Occipital lobe (tissue), 1 donor: ENCODE measurements at regions not wholly inside any gene's neighbourhood (a gene's known extent, or its start where the extent isn't known, plus 50 kb on each side); places are given as distances from the start of the nearest gene placed in this dataset.
"Not testable (repeated sequence)": the region's sequence is repeated elsewhere in the genome, so short reads cannot be mapped to it uniquely, and the experiment has no call there.

Experiments used
- DNase-seq: peaks from one replicate; lab custom pipeline; 2025; lab: John Stamatoyannopoulos, UW

- not testable (repeated sequence) for DNase-seq
Measured at GRCh38 chrY:7320171-7320570, 408.6 kb upstream of the AMELY start.

- DNase-seq: no peak
Measured at GRCh38 chrY:7318122-7318521, 406.6 kb upstream of the AMELY start.

DNA sequence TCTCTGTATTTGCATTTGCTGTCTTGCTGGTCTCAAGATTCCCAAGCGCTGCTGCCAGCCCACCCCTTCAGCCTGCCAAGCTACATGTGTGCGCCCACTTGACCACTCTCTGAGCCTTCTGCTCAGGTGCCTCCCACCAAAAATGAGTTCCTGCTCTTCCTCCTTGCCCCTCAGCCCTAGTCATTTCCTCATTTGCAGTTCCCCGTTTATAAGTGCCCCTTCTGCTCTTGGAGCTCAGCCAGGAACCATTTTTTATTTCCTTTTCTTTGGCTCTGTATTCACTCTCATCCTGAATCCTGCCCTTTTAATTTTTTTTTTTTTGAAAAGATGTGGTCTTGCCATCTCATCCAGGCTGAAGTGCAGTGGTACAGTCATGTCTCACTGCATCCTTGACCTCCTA, 406.0 kb upstream of the AMELY start:
- DNase-seq: no peak

GRCh38 chrY:7310482-7311269, 399.1 kb upstream of the AMELY start:
- no peak for DNase-seq

DNA sequence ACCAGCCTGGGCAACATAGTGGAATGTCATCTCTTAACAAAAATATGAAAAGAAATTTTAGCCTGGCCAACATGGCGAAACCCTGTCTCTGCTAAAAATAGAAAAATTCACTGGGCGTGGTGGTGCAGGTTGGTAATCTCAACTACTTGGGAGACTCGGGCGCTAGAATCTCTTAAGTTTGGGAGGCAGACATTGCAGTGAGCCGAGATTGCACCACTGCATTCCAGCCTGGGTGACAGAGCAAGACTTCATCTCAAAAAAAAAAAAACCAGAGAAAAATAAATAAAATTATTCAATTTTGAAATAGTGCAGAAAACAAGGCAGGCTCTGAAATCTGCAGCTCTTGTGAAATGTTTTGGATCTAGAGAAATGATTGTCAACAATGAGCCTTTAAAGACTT, 397.3 kb upstream of the AMELY start:
- DNase-seq: no peak

DNA sequence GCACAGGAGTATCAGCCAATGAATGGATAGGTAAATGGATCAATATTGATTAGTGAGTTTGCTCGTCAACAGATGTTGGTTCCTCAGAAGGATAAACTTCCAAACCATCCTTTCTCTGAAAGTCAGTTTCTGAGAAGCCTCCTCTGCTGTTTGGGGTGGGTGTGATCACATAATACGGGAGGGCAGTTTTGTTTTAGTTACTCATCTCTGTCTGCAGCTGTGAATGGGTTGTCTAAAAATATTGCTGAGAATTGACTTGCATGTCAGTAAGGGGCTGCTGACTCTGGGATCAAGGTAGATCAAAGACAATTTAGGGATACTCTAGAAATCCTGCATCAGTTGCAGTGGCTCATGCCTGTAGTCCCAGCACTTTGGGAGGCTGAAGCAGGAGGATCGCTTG, 390.8 kb upstream of the AMELY start:
- DNase-seq: no peak

DNA sequence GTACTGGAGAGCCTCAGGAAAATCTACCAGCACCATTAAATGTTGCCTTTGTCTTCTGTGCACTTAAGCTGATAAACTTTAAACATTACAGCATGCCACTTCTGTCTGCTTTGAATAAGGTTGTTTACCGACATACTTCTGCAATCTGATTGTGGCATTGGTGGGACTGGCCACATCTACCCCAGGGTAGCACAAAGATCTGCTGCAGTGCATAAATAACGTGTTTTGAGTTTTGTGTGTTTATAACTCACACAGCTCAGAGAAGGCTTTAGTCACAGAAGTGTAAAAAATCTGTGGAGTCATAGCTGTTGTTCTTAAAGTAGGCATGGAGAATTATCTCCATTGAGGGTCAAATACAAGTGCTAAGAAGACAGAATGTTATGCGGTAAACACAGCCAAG, 388.4 kb upstream of the AMELY start:
- no peak for DNase-seq

DNA sequence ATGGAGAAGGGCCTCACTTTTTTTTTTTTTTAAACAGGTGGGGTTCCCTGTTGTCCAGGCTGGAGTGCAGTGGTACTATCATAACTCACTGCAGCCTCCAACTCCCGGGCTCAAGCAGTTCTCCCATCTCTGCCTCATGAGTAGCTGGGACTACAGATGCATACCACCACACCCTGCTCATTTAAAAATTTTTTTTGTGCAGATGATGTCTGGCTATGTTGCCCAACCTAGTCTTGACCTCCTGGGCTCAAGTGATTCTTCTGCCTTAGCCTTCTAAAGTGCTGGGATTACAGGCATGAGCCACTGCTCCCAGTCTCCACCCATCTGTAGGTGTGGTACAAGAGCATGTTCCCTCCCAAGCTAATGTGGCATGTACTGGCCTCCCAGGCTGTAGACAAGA, 380.6 kb upstream of the AMELY start:
- no peak for DNase-seq

- DNase-seq: no peak
Measured at GRCh38 chrY:7289889-7290833, 378.6 kb upstream of the AMELY start.

- DNase-seq: no peak
Measured at GRCh38 chrY:7288611-7289010, 377.1 kb upstream of the AMELY start.

GRCh38 chrY:7287963-7288362, 376.4 kb upstream of the AMELY start:
- DNase-seq: not testable (repeated sequence)

GRCh38 chrY:7285388-7285787, 373.8 kb upstream of the AMELY start:
- DNase-seq: peak; percentile 0

GRCh38 chrY:7283001-7283400, 371.4 kb upstream of the AMELY start:
- DNase-seq: no peak

DNA sequence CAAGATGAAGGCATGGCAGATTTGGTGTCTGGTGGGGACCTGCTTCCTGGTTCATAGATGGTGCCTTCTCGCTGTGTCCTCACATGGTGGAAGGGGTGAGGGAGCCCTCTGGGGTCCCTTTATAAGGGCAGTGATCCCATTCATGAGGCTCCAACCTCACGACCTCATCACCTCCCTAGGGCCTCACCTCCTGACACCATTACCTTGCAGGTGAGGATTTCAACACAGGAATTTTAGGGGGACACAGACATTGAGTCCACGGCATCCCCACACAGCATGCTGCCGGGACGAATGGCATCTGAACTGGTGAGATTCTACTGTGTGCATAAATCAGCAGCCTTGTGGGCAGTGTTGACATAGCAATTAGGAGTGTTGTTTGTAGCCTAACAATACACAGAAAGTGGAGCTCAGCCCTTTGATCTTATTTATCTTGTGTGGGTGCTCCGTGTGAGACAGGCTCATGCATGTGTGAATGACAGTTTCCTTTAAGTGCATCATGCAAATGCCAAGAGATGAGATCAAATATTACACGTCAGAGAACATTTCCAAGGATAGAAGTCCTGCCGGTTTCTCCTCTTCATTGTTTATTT, 368.7 kb upstream of the AMELY start:
- not testable (repeated sequence) for DNase-seq

DNA sequence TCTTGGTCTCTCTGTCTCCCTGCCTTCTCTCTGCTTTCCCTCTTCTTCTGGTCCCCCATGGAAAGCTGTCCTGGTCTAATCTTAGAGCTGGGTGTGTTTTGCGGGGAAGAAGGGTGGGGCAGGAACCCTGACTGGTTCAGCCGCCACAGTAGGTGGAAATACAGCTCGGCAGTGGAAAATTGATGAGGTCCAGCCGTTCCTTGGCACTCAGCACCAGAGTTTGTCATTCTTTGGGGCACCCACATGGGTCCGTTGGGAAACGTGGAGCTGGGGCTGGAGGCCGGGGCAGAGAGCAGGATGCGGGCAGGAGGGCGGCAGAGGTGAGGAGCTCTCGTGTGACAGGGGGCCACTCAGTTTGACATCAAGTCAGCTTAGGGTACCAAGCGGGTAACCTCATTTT, 364.2 kb upstream of the AMELY start:
- no peak for DNase-seq

DNA sequence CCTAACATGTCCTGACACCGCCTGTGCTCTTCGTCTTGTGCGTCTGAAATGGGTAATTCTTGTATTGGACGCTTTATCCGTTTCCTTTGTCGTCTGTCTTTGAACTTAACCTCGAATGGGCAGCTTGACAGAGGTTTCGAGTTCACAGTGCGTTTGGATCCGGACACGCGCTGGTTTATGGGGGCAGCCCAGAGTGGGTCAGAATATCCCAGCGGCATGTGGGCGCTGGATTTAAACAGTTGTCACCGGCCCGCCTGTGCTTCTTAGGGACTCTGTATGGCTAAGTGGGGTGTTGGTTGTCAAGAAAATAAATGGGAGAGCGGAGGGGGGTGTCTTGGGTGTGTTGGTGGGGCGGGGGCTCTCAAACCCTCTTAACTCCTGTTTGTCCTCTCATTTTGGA, 363.5 kb upstream of the AMELY start:
- DNase-seq: no peak

DNA sequence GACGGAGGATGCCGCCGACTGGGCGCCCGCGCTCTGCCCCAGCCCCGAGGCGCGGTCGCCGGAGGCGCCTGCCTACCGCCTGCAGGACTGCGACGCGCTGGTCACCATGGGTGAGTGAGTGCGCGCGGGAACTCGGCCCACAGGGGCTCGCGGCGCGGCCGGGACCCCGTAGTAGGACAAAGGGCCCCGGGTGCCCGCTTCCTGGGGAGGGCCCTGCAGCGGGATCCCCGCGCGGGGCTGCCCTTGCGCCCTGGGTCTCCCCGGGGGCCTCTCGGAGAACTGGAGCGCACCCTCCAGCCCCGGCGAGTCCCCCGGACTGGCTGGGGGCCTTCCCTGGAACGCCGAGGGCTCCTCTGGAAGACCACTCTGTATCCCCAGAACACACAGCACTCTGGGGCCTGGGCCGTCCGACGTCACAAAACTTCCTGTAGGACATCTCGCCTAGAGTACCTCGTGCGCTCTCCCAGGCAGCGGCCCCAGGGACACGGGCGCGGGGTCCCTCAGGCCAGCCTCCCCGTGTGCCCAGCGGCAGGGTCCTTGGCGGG, 362.9 kb upstream of the AMELY start:
- peak; percentile 0 for DNase-seq

DNA sequence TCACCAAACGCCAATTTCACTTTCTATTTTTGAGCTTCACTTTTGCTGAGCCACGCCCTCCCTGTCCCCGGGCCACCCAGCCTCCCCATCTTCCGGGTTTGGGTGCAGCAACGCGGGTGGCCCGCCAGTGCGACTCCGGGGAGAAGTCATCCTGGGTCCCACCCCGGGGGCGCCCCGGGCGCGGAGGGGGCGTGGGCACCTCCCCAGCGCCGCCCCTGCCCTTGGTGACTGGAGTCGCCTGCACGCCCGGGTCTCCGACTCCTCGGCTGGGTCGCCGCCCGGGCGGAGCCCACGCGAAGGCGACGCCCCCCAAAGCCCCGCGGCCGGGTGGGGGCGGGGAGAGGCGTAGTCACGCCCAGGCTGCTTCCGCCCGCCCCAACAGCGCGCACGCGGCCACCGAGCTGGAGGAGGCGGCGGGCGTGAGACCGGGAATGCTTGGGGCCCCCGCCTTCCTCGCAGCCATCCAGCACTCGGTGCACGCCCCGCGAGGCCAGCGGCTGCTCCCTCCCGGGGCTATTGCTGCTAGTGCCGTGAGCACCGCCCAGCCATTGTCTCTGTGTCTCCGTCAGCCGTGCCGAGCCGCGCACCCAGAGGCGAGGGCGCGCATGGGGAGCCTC, 362.1 kb upstream of the AMELY start:
- DNase-seq: peak; percentile 15

DNA sequence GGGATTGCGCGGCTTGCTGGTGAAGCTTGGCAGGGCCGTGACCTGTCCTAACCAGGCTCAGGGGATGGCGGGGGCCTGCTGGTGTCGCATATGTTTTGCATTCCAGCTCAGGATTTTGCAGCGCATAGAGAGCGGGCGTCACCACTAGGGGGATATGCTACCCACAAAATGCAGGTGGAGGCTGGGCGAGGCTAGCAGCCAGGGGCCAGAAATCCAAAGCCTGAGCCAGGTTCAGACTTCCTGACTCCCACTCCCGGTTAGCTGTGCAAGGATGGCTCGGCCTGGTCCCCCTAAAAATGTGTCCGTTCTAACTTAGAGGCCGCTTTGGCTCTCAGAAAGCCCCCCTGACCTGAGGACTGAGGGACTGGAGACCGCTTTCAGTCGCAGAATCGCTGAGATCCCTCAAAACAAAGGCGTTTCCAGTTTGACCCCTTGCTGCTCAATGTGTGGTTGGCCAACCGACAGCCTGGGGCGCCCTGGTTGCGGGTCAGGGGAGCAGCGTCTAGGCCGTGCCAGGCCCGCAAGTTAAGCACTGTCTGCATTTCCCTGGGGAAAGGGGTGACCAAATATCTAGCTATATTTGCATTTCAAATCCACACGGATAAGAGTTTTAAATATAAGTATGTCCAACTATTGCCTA, 361.1 kb upstream of the AMELY start:
- DNase-seq: peak; percentile 0

DNA sequence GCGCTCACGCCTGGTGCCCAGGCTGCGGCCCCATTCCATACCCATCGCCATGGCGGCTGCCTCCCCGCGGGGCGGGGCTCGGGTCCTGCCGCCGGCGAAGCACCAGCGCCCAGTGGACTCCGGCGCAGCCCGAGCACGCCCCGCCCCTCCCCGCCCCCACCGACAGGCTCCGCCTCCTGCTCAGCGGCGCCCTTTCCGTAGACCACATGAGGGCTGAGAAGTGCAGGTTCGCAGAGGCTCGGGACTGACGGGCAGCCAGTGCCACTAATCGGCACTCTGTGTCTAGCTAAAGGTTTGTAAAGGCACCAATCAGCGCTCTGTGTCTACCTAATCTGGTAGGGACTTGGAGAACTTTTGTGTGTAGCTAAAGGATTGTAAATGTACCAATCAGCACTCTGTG, 352.2 kb upstream of the AMELY start:
- no peak for DNase-seq

GRCh38 chrY:7262531-7262930, 351.0 kb upstream of the AMELY start:
- DNase-seq: no peak
